ENCODE measurements at regions not wholly inside any gene's neighbourhood (a gene's known extent, or its start where the extent isn't known, plus 50 kb on each side); places are given as distances from the start of the nearest gene placed in this dataset.

- no peaks in the 10 kb centered on the region for H3K9me3 Mint-ChIP-seq
- Histone ChIP-seq H3K36me3 (ENCODE audit: control insufficient read depth in 2 of 3, insufficient read depth in 3 of 3, low read length in 3 of 3) (no peaks in the 10 kb centered on the region), H3K27ac (ENCODE audit: low read depth, low read length) (no peak overlapping the region), H3K27me3 (ENCODE audit: control insufficient read depth in 2 of 2, insufficient read depth in 2 of 2, low read length in 2 of 2) (no peaks in the 10 kb centered on the region), H3K9me3 (ENCODE audit: control insufficient read depth in 2 of 3, low read length in 3 of 3) (no peaks in the 10 kb centered on the region), H3K4me3 (ENCODE audit: low read length) (no peak overlapping the region), H3K4me1 (ENCODE audit: control insufficient read depth in 2 of 2, insufficient read depth in 2 of 2, low read length in 2 of 2) (no peaks in the 10 kb centered on the region)
- peaks cover 0 to 7% (median 0%) of the 10 kb centered on the region in 5 donors for H3K27me3 Mint-ChIP-seq
- ChIA-PET CTCF (no interaction called here), POLR2A (no interaction called here)
- DNase-seq (no peak), ATAC-seq (no peak)
- no peaks in the 10 kb centered on the region for H3K36me3 Mint-ChIP-seq
- intact Hi-C loops (cut with micrococcal nuclease): no loop called here
- H3K4me3 Mint-ChIP-seq: no peak overlapping the region
- no peaks in the 10 kb centered on the region for H3K4me1 Mint-ChIP-seq
- no peak overlapping the region for H3K27ac Mint-ChIP-seq
Observed at GRCh38 chr13:26949701-26950502, 189.3 kb upstream of the GPR12 start.

- Histone ChIP-seq H3K4me3 (ENCODE audit: low read length) (no peak overlapping the region), H3K27me3 (ENCODE audit: control insufficient read depth in 2 of 2, insufficient read depth in 2 of 2, low read length in 2 of 2) (no peaks in the 10 kb centered on the region), H3K9me3 (ENCODE audit: control insufficient read depth in 2 of 3, low read length in 3 of 3) (no peaks in the 10 kb centered on the region), H3K4me1 (ENCODE audit: control insufficient read depth in 2 of 2, insufficient read depth in 2 of 2, low read length in 2 of 2) (no peaks in the 10 kb centered on the region), H3K36me3 (ENCODE audit: control insufficient read depth in 2 of 3, insufficient read depth in 3 of 3, low read length in 3 of 3) (no peaks in the 10 kb centered on the region), H3K27ac (ENCODE audit: low read depth, low read length) (no peak overlapping the region)
- DNase-seq (no peak), ATAC-seq (no peak)
- no peak overlapping the region for H3K27ac Mint-ChIP-seq
- ChIA-PET CTCF (no interaction called here), POLR2A (no interaction called here)
- intact Hi-C loops (cut with micrococcal nuclease): no loop called here
- no peaks in the 10 kb centered on the region for H3K9me3 Mint-ChIP-seq
- H3K4me1 Mint-ChIP-seq: no peaks in the 10 kb centered on the region
- no peaks in the 10 kb centered on the region for H3K36me3 Mint-ChIP-seq
- H3K4me3 Mint-ChIP-seq: no peak overlapping the region
- H3K27me3 Mint-ChIP-seq: peaks cover 0 to 7% (median 0%) of the 10 kb centered on the region in 5 donors
Observed at GRCh38 chr13:26948353-26948752, 187.8 kb upstream of the GPR12 start.

GRCh38 chr13:26946684-26947343 is 186.2 kb upstream of the GPR12 start:
- Histone ChIP-seq H3K36me3 (ENCODE audit: control insufficient read depth in 2 of 3, insufficient read depth in 3 of 3, low read length in 3 of 3) (no peaks in the 10 kb centered on the region), H3K9me3 (ENCODE audit: control insufficient read depth in 2 of 3, low read length in 3 of 3) (no peaks in the 10 kb centered on the region), H3K27ac (ENCODE audit: low read depth, low read length) (no peak overlapping the region), H3K4me1 (ENCODE audit: control insufficient read depth in 2 of 2, insufficient read depth in 2 of 2, low read length in 2 of 2) (no peaks in the 10 kb centered on the region), H3K27me3 (ENCODE audit: control insufficient read depth in 2 of 2, insufficient read depth in 2 of 2, low read length in 2 of 2) (no peaks in the 10 kb centered on the region), H3K4me3 (ENCODE audit: low read length) (no peak overlapping the region)
- H3K36me3 Mint-ChIP-seq: no peaks in the 10 kb centered on the region
- ChIA-PET POLR2A (no interaction called here), CTCF (interaction anchor here (0.6 to 1.4 kb wide), 5 partner anchors 16 to 880 kb away, joined by 3 to 6 read pairs (median 3); no protein-coding TSS in a partner anchor)
- intact Hi-C loops (cut with micrococcal nuclease): loop anchor here (1.0 kb wide), 1 partner anchor 412 kb away; no protein-coding TSS in a partner anchor
- no peak for DNase-seq
- H3K27ac Mint-ChIP-seq: no peak overlapping the region
- no peaks in the 10 kb centered on the region for H3K4me1 Mint-ChIP-seq
- no peaks in the 10 kb centered on the region for H3K9me3 Mint-ChIP-seq
- ATAC-seq: peak; percentile 57
- peaks cover 0 to 14% (median 0%) of the 10 kb centered on the region in 5 donors for H3K27me3 Mint-ChIP-seq
- no peak overlapping the region for H3K4me3 Mint-ChIP-seq

- Mint-ChIP-seq H3K36me3 (no peaks in the 10 kb centered on the region), H3K4me3 (no peak overlapping the region), H3K27me3 (peaks cover 0 to 14% (median 3%) of the 10 kb centered on the region in 5 donors), H3K4me1 (no peaks in the 10 kb centered on the region), H3K27ac (no peak overlapping the region), H3K9me3 (peaks cover 0 to 2% (median 0%) of the 10 kb centered on the region in 11 donors)
- no peaks in the 10 kb centered on the region for H3K9me3 ChIP-seq (ENCODE audit: control insufficient read depth in 2 of 3, low read length in 3 of 3)
- intact Hi-C loops (cut with micrococcal nuclease): no loop called here
- H3K4me3 ChIP-seq (ENCODE audit: low read length): no peak overlapping the region
- ChIA-PET CTCF (no interaction called here), POLR2A (no interaction called here)
- no peak for ATAC-seq
- no peak overlapping the region for H3K27ac ChIP-seq (ENCODE audit: low read depth, low read length)
- no peaks in the 10 kb centered on the region for H3K27me3 ChIP-seq (ENCODE audit: control insufficient read depth in 2 of 2, insufficient read depth in 2 of 2, low read length in 2 of 2)
- no peaks in the 10 kb centered on the region for H3K36me3 ChIP-seq (ENCODE audit: control insufficient read depth in 2 of 3, insufficient read depth in 3 of 3, low read length in 3 of 3)
- DNase-seq: no peak
- no peaks in the 10 kb centered on the region for H3K4me1 ChIP-seq (ENCODE audit: control insufficient read depth in 2 of 2, insufficient read depth in 2 of 2, low read length in 2 of 2)
Observed at GRCh38 chr13:26943748-26944147, 183.2 kb upstream of the GPR12 start.

GRCh38 chr13:26942184-26942583 is 181.6 kb upstream of the GPR12 start:
- no peak overlapping the region for H3K4me3 Mint-ChIP-seq
- Histone ChIP-seq H3K36me3 (ENCODE audit: control insufficient read depth in 2 of 3, insufficient read depth in 3 of 3, low read length in 3 of 3) (no peaks in the 10 kb centered on the region), H3K27me3 (ENCODE audit: control insufficient read depth in 2 of 2, insufficient read depth in 2 of 2, low read length in 2 of 2) (no peaks in the 10 kb centered on the region), H3K9me3 (ENCODE audit: control insufficient read depth in 2 of 3, low read length in 3 of 3) (no peaks in the 10 kb centered on the region), H3K27ac (ENCODE audit: low read depth, low read length) (no peak overlapping the region), H3K4me1 (ENCODE audit: control insufficient read depth in 2 of 2, insufficient read depth in 2 of 2, low read length in 2 of 2) (no peaks in the 10 kb centered on the region), H3K4me3 (ENCODE audit: low read length) (no peak overlapping the region)
- H3K36me3 Mint-ChIP-seq: no peaks in the 10 kb centered on the region
- no peaks in the 10 kb centered on the region for H3K4me1 Mint-ChIP-seq
- POLR2A ChIA-PET: no interaction called here
- intact Hi-C loops (cut with micrococcal nuclease): no loop called here
- H3K9me3 Mint-ChIP-seq: peaks cover 0 to 3% (median 0%) of the 10 kb centered on the region in 11 donors
- H3K27me3 Mint-ChIP-seq: peaks cover 5 to 19% (median 11%) of the 10 kb centered on the region in 5 donors
- DNase-seq: no peak
- H3K27ac Mint-ChIP-seq: no peak overlapping the region
- CTCF ChIA-PET: no interaction called here
- ATAC-seq: no peak

GRCh38 chr13:26941345-26942174 is 181.0 kb upstream of the GPR12 start:
- H3K36me3 Mint-ChIP-seq: no peaks in the 10 kb centered on the region
- no peak overlapping the region for H3K27ac ChIP-seq (ENCODE audit: low read depth, low read length)
- H3K9me3 Mint-ChIP-seq: peaks cover 0 to 3% (median 0%) of the 10 kb centered on the region in 11 donors
- no peaks in the 10 kb centered on the region for H3K27me3 ChIP-seq (ENCODE audit: control insufficient read depth in 2 of 2, insufficient read depth in 2 of 2, low read length in 2 of 2)
- peaks cover 5 to 19% (median 11%) of the 10 kb centered on the region in 5 donors for H3K27me3 Mint-ChIP-seq
- DNase-seq (no peak), ATAC-seq (peak; percentile 32)
- no peaks in the 10 kb centered on the region for H3K9me3 ChIP-seq (ENCODE audit: control insufficient read depth in 2 of 3, low read length in 3 of 3)
- no peaks in the 10 kb centered on the region for H3K4me1 Mint-ChIP-seq
- ChIA-PET POLR2A (no interaction called here), CTCF (no interaction called here)
- no peak overlapping the region for H3K27ac Mint-ChIP-seq
- intact Hi-C loops (cut with micrococcal nuclease): no loop called here
- no peak overlapping the region for H3K4me3 Mint-ChIP-seq
- no peak overlapping the region for H3K4me3 ChIP-seq (ENCODE audit: low read length)
- H3K36me3 ChIP-seq (ENCODE audit: control insufficient read depth in 2 of 3, insufficient read depth in 3 of 3, low read length in 3 of 3): no peaks in the 10 kb centered on the region
- H3K4me1 ChIP-seq (ENCODE audit: control insufficient read depth in 2 of 2, insufficient read depth in 2 of 2, low read length in 2 of 2): no peaks in the 10 kb centered on the region
